Neutrophil (primary cell): ENCODE measurements at regions not wholly inside any gene's neighbourhood (a gene's known extent, or its start where the extent isn't known, plus 50 kb on each side); places are given as distances from the start of the nearest gene placed in this dataset.
"Not testable (repeated sequence)": the region's sequence is repeated elsewhere in the genome, so short reads cannot be mapped to it uniquely, and the experiment has no call there.

Experiments used
- H3K27ac ChIP-seq: fragments of 200-600 bp; sonication (generic); 2 replicates; pipeline ENCODE4 v1.5.1; 2016; ENCODE audit warnings: mild to moderate bottlenecking, moderate library complexity
- H3K27me3 ChIP-seq: fragments of 200-600 bp; sonication (generic); 2 replicates; pipeline ENCODE4 v1.6.0; 2016; ENCODE audit warnings: mild to moderate bottlenecking
- H3K36me3 ChIP-seq: fragments of 200-600 bp; sonication (generic); 2 replicates; pipeline ENCODE4 v1.5.1; 2017
- H3K4me1 ChIP-seq, 2 experiments: fragments of 200-600 bp in 1 of 2; sonication (generic) in 1 of 2; 1 replicate in 1 of 2; 2 replicates in 1 of 2; pipeline versions ENCODE4 v1.5.1 to v1.6.1; 2013 to 2016; ENCODE audit warnings: low read depth in 1 of 2, low read length in 1 of 2, mild to moderate bottlenecking in 1 of 2, moderate library complexity in 1 of 2; ENCODE audit not compliant: control insufficient read depth in 1 of 2, insufficient read depth in 1 of 2
- H3K4me3 ChIP-seq, 2 experiments: fragments of 200-600 bp in 1 of 2; sonication (generic) in 1 of 2; 1 replicate in 1 of 2; 2 replicates in 1 of 2; pipeline ENCODE4 v1.5.1; 2013 to 2016; ENCODE audit warnings: low read depth in 1 of 2, low read length in 1 of 2, mild to moderate bottlenecking in 1 of 2, moderate library complexity in 1 of 2
- H3K9me3 ChIP-seq: fragments of 200-600 bp; sonication (generic); 2 replicates; pipeline ENCODE4 v1.5.1; 2016
- CTCF ChIP-seq: fragments of 200-600 bp; sonication (generic); IDR thresholded peaks from 2 replicates; pipeline ENCODE4 v1.5.1; 2016; ENCODE audit warnings: antibody characterized with exemption

- no peak overlapping the region for H3K4me3 ChIP-seq
- H3K9me3 ChIP-seq = no peaks in the 10 kb centered on the region
- H3K27ac ChIP-seq = no peak overlapping the region
- H3K27me3 ChIP-seq = no peaks in the 10 kb centered on the region
- TF ChIP-seq CTCF = no peak
- no peaks in the 10 kb centered on the region for H3K4me1 ChIP-seq
- H3K36me3 ChIP-seq = no peaks in the 10 kb centered on the region
These were observed 242.3 kb upstream of the GRIA3 start for GRCh38 chrX:122941806-122942205.

GRCh38 chrX:122943918-122944317 lies 240.2 kb upstream of the GRIA3 start:
- Histone ChIP-seq H3K4me3 (no peak overlapping the region), H3K27me3 (no peaks in the 10 kb centered on the region), H3K27ac (no peak overlapping the region), H3K36me3 (no peaks in the 10 kb centered on the region), H3K9me3 (no peaks in the 10 kb centered on the region), H3K4me1 (no peaks in the 10 kb centered on the region)
- no peak for TF ChIP-seq CTCF

GRCh38 chrX:122945328-122945727 lies 238.8 kb upstream of the GRIA3 start:
- Histone ChIP-seq H3K27me3 (no peaks in the 10 kb centered on the region), H3K9me3 (no peaks in the 10 kb centered on the region), H3K4me1 (no peaks in the 10 kb centered on the region), H3K36me3 (no peaks in the 10 kb centered on the region), H3K4me3 (no peak overlapping the region), H3K27ac (no peak overlapping the region)
- no peak for TF ChIP-seq CTCF

DNA sequence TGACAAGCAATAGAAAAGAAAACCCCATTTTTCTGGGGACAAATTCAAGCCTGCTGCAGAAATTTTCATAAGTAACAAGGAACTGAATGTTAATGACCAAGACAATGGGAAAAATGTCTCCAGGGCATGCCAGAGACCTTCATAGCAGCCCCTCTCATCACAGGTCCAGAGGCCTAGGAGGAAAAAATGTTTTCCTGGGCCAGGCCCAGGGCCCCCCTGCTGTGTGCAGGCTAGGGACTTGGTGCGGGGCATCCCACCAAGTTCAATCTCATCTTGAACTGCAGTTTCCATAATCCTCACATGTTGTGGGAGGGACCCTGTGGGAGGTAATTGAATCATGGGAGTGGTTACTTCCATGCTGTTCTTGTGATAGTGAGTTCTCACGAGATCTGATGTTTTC lies 211.5 kb upstream of the GRIA3 start:
- TF ChIP-seq CTCF = no peak
- no peaks in the 10 kb centered on the region for H3K27me3 ChIP-seq
- H3K4me3 ChIP-seq = no peak overlapping the region
- H3K36me3 ChIP-seq = no peaks in the 10 kb centered on the region
- H3K9me3 ChIP-seq = no peaks in the 10 kb centered on the region
- no peak overlapping the region for H3K27ac ChIP-seq
- no peaks in the 10 kb centered on the region for H3K4me1 ChIP-seq

DNA sequence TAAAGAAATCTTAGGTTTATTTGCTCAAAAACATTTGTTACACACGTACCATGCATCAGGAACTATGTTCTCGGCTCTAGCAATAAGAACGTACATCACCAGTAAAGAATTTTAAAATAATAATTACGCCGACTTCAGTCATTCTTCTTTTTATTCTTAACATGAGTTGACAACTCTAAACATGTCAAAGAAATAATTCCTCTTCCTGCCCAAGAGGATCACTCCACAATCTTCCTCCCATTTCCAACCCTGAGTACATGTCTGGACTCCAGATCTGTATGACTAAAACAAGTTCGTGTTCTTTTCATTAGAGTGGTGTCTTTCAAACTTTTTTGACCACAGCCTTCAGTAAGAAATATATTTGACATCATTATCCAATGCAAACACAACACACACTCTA lies 201.6 kb upstream of the GRIA3 start:
- no peaks in the 10 kb centered on the region for H3K36me3 ChIP-seq
- H3K4me3 ChIP-seq = no peak overlapping the region
- no peak for TF ChIP-seq CTCF
- no peaks in the 10 kb centered on the region for H3K9me3 ChIP-seq
- no peaks in the 10 kb centered on the region for H3K27me3 ChIP-seq
- H3K27ac ChIP-seq = no peak overlapping the region
- H3K4me1 ChIP-seq = no peaks in the 10 kb centered on the region

DNA sequence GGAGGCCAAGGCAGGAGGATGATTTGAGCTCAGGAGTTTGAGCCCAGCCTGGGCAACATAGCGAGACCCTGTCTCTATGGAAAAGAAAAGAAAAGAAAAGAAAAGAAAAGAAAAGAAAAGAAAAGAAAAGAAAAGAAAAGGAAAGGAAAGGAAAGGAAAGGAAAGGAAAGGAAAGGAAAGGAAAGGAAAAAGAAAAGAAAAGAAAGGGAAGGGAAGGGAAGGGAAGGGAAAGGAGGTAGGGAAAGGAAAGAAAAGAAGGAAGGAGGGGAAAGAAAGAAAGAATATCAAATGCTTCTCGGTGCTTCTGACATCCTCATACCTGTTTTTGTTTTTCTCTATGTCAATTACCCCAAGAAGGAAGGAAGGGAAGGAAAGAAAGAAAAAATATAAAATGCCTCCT lies 181.2 kb upstream of the GRIA3 start:
- not testable (repeated sequence) for H3K27ac ChIP-seq, H3K4me3 ChIP-seq, H3K9me3 ChIP-seq, H3K27me3 ChIP-seq, H3K36me3 ChIP-seq, H3K4me1 ChIP-seq
